KMS-11 (cell line): ENCODE measurements at regions not wholly inside any gene's neighbourhood (a gene's known extent, or its start where the extent isn't known, plus 50 kb on each side); places are given as distances from the start of the nearest gene placed in this dataset.

Experiments used
- H2AFZ ChIP-seq: fragments of 200-600 bp; sonication (generic); 2 replicates; pipeline ENCODE4 v1.6.1; 2016; ENCODE audit warnings: antibody characterized with exemption, mixed run types, low read depth
- H3K27ac ChIP-seq: fragments of 200-600 bp; sonication (generic); 2 replicates; pipeline ENCODE4 v1.6.1; 2016; ENCODE audit warnings: mild to moderate bottlenecking, mixed run types
- H3K27me3 ChIP-seq: fragments of 200-600 bp; sonication (generic); 2 replicates; pipeline ENCODE4 v1.6.1; 2017; ENCODE audit warnings: mild to moderate bottlenecking, low read depth, mixed run types, moderate library complexity; ENCODE audit not compliant: insufficient read depth
- H3K36me3 ChIP-seq: fragments of 200-600 bp; sonication (generic); 2 replicates; pipeline ENCODE4 v1.6.1; 2017; ENCODE audit warnings: mild to moderate bottlenecking, mixed run types; ENCODE audit not compliant: insufficient read depth
- H3K4me1 ChIP-seq: fragments of 200-600 bp; sonication (generic); 2 replicates; pipeline ENCODE4 v1.6.1; 2016; ENCODE audit warnings: mild to moderate bottlenecking, low read depth, mixed run types; ENCODE audit not compliant: poor library complexity, severe bottlenecking
- H3K4me2 ChIP-seq: fragments of 200-600 bp; sonication (generic); 2 replicates; pipeline ENCODE4 v1.7.0; 2016; ENCODE audit warnings: mild to moderate bottlenecking, mixed run types
- H3K4me3 ChIP-seq: fragments of 200-600 bp; sonication (generic); IDR thresholded peaks from 2 replicates; pipeline ENCODE4 v1.6.1; 2017; ENCODE audit warnings: low read depth, low read length, mixed read lengths; ENCODE audit not compliant: insufficient read depth
- H3K79me2 ChIP-seq: fragments of 200-600 bp; sonication (generic); 2 replicates; pipeline ENCODE4 v1.6.1; 2016; ENCODE audit warnings: low read depth, mixed run types; ENCODE audit not compliant: insufficient read depth
- H3K9ac ChIP-seq: fragments of 200-600 bp; sonication (generic); 2 replicates; pipeline ENCODE4 v1.6.1; 2016; ENCODE audit warnings: mild to moderate bottlenecking, mixed run types
- H4K20me1 ChIP-seq: fragments of 200-600 bp; sonication (generic); 2 replicates; pipeline ENCODE4 v1.6.1; 2016; ENCODE audit warnings: mild to moderate bottlenecking, mixed run types; ENCODE audit not compliant: insufficient read depth
- CTCF ChIP-seq: fragments of 200-600 bp; sonication (generic); conservative IDR thresholded peaks from 2 replicates; pipeline ENCODE4 v1.6.1; 2017; ENCODE audit warnings: low read depth, mild to moderate bottlenecking, antibody characterized with exemption, low read length, moderate library complexity, mixed read lengths

GRCh38 chr11:70496591-70497535 is 98.5 kb downstream of the CTTN start:
- Histone ChIP-seq H3K27ac (no peak overlapping the region), H3K27me3 (no peaks in the 10 kb centered on the region), H3K4me3 (no peak overlapping the region), H3K79me2 (no peaks in the 10 kb centered on the region), H3K36me3 (no peaks in the 10 kb centered on the region), H2AFZ (no peak overlapping the region), H3K4me1 (no peaks in the 10 kb centered on the region), H3K4me2 (no peak overlapping the region), H3K9ac (no peak overlapping the region), H4K20me1 (no peaks in the 10 kb centered on the region)
- TF ChIP-seq CTCF: no peak

- no peaks in the 10 kb centered on the region for H3K79me2 ChIP-seq
- no peaks in the 10 kb centered on the region for H4K20me1 ChIP-seq
- no peak for TF ChIP-seq CTCF
- H3K4me2 ChIP-seq: no peak overlapping the region
- no peak overlapping the region for H3K27ac ChIP-seq
- H3K36me3 ChIP-seq: no peaks in the 10 kb centered on the region
- no peak overlapping the region for H3K4me3 ChIP-seq
- no peak overlapping the region for H3K9ac ChIP-seq
- no peaks in the 10 kb centered on the region for H3K27me3 ChIP-seq
- H3K4me1 ChIP-seq: no peaks in the 10 kb centered on the region
- H2AFZ ChIP-seq: no peak overlapping the region
Observed at GRCh38 chr11:70497536-70498075, 99.3 kb downstream of the CTTN start.

GRCh38 chr11:70498171-70498571 is 99.8 kb downstream of the CTTN start:
- no peaks in the 10 kb centered on the region for H4K20me1 ChIP-seq
- no peaks in the 10 kb centered on the region for H3K27me3 ChIP-seq
- H3K27ac ChIP-seq: no peak overlapping the region
- H3K4me3 ChIP-seq: no peak overlapping the region
- H2AFZ ChIP-seq: no peak overlapping the region
- no peak overlapping the region for H3K4me2 ChIP-seq
- H3K4me1 ChIP-seq: no peaks in the 10 kb centered on the region
- H3K79me2 ChIP-seq: no peaks in the 10 kb centered on the region
- H3K9ac ChIP-seq: no peak overlapping the region
- no peak for TF ChIP-seq CTCF
- no peaks in the 10 kb centered on the region for H3K36me3 ChIP-seq

- no peaks in the 10 kb centered on the region for H4K20me1 ChIP-seq
- no peak for TF ChIP-seq CTCF
Observed at GRCh38 chr11:70498976-70499801, 100.9 kb downstream of the CTTN start.

More at GRCh38 chr11:70498976-70499801, 100.9 kb downstream of the CTTN start:
- Histone ChIP-seq H3K4me1 (no peaks in the 10 kb centered on the region), H3K4me2 (no peak overlapping the region), H3K9ac (no peak overlapping the region), H3K27me3 (no peaks in the 10 kb centered on the region), H3K27ac (no peak overlapping the region), H3K79me2 (no peaks in the 10 kb centered on the region), H3K36me3 (no peaks in the 10 kb centered on the region), H2AFZ (no peak overlapping the region), H3K4me3 (no peak overlapping the region)
